ENCODE measurements at regions not wholly inside any gene's neighbourhood (a gene's known extent, or its start where the extent isn't known, plus 50 kb on each side); places are given as distances from the start of the nearest gene placed in this dataset.

GRCh38 chr4:36823199-36823967 lies 421.2 kb upstream of the NWD2 start:
- no peak for DNase-seq

- no peak for DNase-seq
Observed at GRCh38 chr4:36824682-36825081, 419.9 kb upstream of the NWD2 start.

GRCh38 chr4:36835246-36835645 lies 409.3 kb upstream of the NWD2 start:
- DNase-seq = no peak

- DNase-seq = no peak
Observed at GRCh38 chr4:36841583-36842326, 402.8 kb upstream of the NWD2 start.

- DNase-seq = no peak
Observed at GRCh38 chr4:36844448-36844847, 400.1 kb upstream of the NWD2 start.

- no peak for DNase-seq
Observed at GRCh38 chr4:36852856-36853255, 391.7 kb upstream of the NWD2 start.

- DNase-seq = no peak
Observed at GRCh38 chr4:36854554-36854953, 390.0 kb upstream of the NWD2 start.

GRCh38 chr4:36863601-36864000 lies 380.9 kb upstream of the NWD2 start:
- DNase-seq = no peak

- no peak for DNase-seq
Observed at GRCh38 chr4:36870121-36870520, 374.4 kb upstream of the NWD2 start.

- DNase-seq = no peak
Observed at GRCh38 chr4:36872679-36873078, 371.9 kb upstream of the NWD2 start.

- no peak for DNase-seq
Observed at GRCh38 chr4:36884151-36884550, 360.4 kb upstream of the NWD2 start.

- DNase-seq = no peak
Observed at GRCh38 chr4:36891971-36892370, 352.6 kb upstream of the NWD2 start.

GRCh38 chr4:36900446-36900987 lies 344.0 kb upstream of the NWD2 start:
- no peak for DNase-seq

GRCh38 chr4:36904823-36905222 lies 339.7 kb upstream of the NWD2 start:
- no peak for DNase-seq

- no peak for DNase-seq
Observed at GRCh38 chr4:36914106-36914505, 330.4 kb upstream of the NWD2 start.

GRCh38 chr4:36915717-36916116 lies 328.8 kb upstream of the NWD2 start:
- DNase-seq = no peak

- DNase-seq = no peak
Observed at GRCh38 chr4:36917413-36917812, 327.1 kb upstream of the NWD2 start.

GRCh38 chr4:36919721-36920120 lies 324.8 kb upstream of the NWD2 start:
- DNase-seq = no peak

- no peak for DNase-seq
Observed at GRCh38 chr4:36921476-36922216, 322.9 kb upstream of the NWD2 start.

- DNase-seq = no peak
Observed at GRCh38 chr4:36930562-36931111, 313.9 kb upstream of the NWD2 start.

GRCh38 chr4:36944232-36944631 lies 300.3 kb upstream of the NWD2 start:
- no peak for DNase-seq

GRCh38 chr4:36961420-36961819 lies 283.1 kb upstream of the NWD2 start:
- DNase-seq = no peak
